Common myeloid progenitor, CD34-positive (primary cell): ENCODE measurements at regions not wholly inside any gene's neighbourhood (a gene's known extent, or its start where the extent isn't known, plus 50 kb on each side); places are given as distances from the start of the nearest gene placed in this dataset.

Source experiments
- CTCF ChIA-PET: fragments of 350-600 bp; sonication (Branson Sonifier 250); formaldehyde crosslinking; loops from one replicate; lab custom pipeline; 2021; ENCODE audit warnings: antibody characterized with exemption; lab: Charles Lee
- POLR2A ChIA-PET: fragments of 350-600 bp; sonication (Branson Sonifier 250); formaldehyde crosslinking; loops from one replicate; lab custom pipeline; 2021; ENCODE audit warnings: antibody characterized with exemption; lab: Charles Lee
- DNase-seq, 3 donors: peaks; one replicate each; pipeline versions ENCODE4 v3.0.0 to v3.0.0-alpha.2; 2013
- H3K27ac ChIP-seq, 2 experiments: 1 replicate in 1 of 2; 2 replicates in 1 of 2; pipeline ENCODE4 v1.7.0; 2013; ENCODE audit warnings: inconsistent platforms in 2 of 2, low read length in 2 of 2, mild to moderate bottlenecking in 2 of 2, low read depth in 1 of 2, moderate library complexity in 1 of 2; ENCODE audit not compliant: severe bottlenecking in 2 of 2, insufficient read depth in 1 of 2, poor library complexity in 1 of 2
- H3K27me3 ChIP-seq, 5 experiments: replicated peaks in 2 of 5; 1 replicate in 3 of 5; 2 replicates in 2 of 5; pipeline versions ENCODE4 v1.6.1 to v1.7.0; 2013; ENCODE audit warnings: low read length in 4 of 5, mild to moderate bottlenecking in 2 of 5, moderate library complexity in 2 of 5, inconsistent platforms in 1 of 5; ENCODE audit not compliant: insufficient read depth in 5 of 5, control insufficient read depth in 4 of 5
- H3K36me3 ChIP-seq, 4 experiments: 1 replicate in 2 of 4; 2 replicates in 2 of 4; pipeline versions ENCODE4 v1.6.1 to v1.7.0; 2013; ENCODE audit warnings: low read length in 3 of 4, control low read depth in 1 of 4, mild to moderate bottlenecking in 1 of 4; ENCODE audit not compliant: control insufficient read depth in 4 of 4, insufficient read depth in 4 of 4
- H3K4me1 ChIP-seq, 4 experiments: 1 replicate in 3 of 4; 2 replicates in 1 of 4; pipeline versions ENCODE4 v1.6.1 to v1.7.1; 2013; ENCODE audit warnings: low read length in 3 of 4, mild to moderate bottlenecking in 3 of 4, control low read depth in 1 of 4, inconsistent platforms in 1 of 4, moderate library complexity in 1 of 4; ENCODE audit not compliant: control insufficient read depth in 4 of 4, insufficient read depth in 4 of 4; ENCODE audit errors: control extremely low read depth in 1 of 4
- H3K4me3 ChIP-seq, 7 experiments: 1 replicate in 4 of 7; 2 replicates in 3 of 7; pipeline versions ENCODE4 v1.5.1 to v1.7.0; 2013; ENCODE audit warnings: mild to moderate bottlenecking in 7 of 7, low read length in 6 of 7, moderate library complexity in 6 of 7, inconsistent platforms in 2 of 7, low read depth in 2 of 7, control low read depth in 1 of 7; ENCODE audit not compliant: insufficient read depth in 4 of 7, control insufficient read depth in 1 of 7; ENCODE audit errors: extremely low read depth in 1 of 7
- H3K9me3 ChIP-seq, 5 experiments: 1 replicate in 4 of 5; 2 replicates in 1 of 5; pipeline versions ENCODE4 v1.6.1 to v1.7.1; 2013; ENCODE audit warnings: low read length in 4 of 5, mild to moderate bottlenecking in 2 of 5, inconsistent platforms in 1 of 5, low read depth in 1 of 5, moderate library complexity in 1 of 5; ENCODE audit not compliant: control insufficient read depth in 4 of 5, insufficient read depth in 2 of 5; ENCODE audit errors: control extremely low read depth in 1 of 5
- WGBS: methylation state at CpG from one replicate; pipeline ENCODE4 v1.1.5; 2013; ENCODE audit not compliant: insufficient coverage; 5-methylcytosine and 5-hydroxymethylcytosine counted together

DNA sequence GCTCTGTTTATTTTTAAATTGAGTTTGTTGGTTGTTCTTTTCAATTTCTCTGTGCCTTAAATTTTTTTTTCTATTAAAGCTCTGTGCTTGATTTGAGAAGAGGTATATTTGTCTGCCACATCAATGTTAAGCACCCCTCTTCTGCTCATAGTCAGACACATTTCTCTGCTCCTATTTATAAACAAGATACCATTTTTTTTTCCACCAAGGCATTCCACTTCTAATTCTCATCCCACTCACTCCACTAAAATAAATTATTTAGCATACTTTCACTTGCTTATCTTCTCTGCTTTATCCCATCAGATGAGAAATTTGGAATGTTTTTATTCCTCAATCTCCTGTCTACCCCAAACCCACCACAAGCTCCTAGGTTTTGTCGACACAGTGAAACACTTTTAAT lies 127.0 kb upstream of the PDE5A start:
- Histone ChIP-seq H3K36me3 (no peaks in the 10 kb centered on the region), H3K4me1 (no peaks in the 10 kb centered on the region), H3K9me3 (no peaks in the 10 kb centered on the region), H3K27ac (no peak overlapping the region), H3K27me3 (no peaks in the 10 kb centered on the region), H3K4me3 (no peak overlapping the region)
- POLR2A ChIA-PET: no interaction called here
- CTCF ChIA-PET: no interaction called here
- DNase-seq: no peak
- WGBS: 100% methylated on average over 1 of the region's 1 CpG

DNA sequence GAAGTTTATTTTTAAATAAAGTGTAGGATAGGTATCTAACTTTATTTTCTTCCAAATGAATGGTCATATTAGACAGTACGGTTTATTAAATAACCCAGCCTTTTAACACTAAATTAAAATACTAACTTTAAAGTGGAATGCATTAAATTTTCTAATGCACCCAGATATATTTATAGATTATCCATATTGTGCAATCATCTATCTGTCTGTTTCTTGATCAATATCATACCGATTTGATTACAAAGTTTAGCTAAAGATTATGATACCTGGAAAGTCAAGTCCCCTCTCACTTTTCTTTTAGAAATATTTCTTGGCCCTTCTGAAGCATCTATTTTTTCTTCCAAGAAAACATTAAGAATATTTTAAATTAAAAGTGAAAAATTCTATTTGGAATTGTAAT lies 124.3 kb upstream of the PDE5A start:
- no CpG with 5 or more reads among the region's 2 CpGs for WGBS
- Histone ChIP-seq H3K4me3 (no peak overlapping the region), H3K27ac (no peak overlapping the region), H3K36me3 (no peaks in the 10 kb centered on the region), H3K9me3 (no peaks in the 10 kb centered on the region), H3K4me1 (no peaks in the 10 kb centered on the region), H3K27me3 (no peaks in the 10 kb centered on the region)
- CTCF ChIA-PET: no interaction called here
- POLR2A ChIA-PET: no interaction called here
- DNase-seq: no peak

DNA sequence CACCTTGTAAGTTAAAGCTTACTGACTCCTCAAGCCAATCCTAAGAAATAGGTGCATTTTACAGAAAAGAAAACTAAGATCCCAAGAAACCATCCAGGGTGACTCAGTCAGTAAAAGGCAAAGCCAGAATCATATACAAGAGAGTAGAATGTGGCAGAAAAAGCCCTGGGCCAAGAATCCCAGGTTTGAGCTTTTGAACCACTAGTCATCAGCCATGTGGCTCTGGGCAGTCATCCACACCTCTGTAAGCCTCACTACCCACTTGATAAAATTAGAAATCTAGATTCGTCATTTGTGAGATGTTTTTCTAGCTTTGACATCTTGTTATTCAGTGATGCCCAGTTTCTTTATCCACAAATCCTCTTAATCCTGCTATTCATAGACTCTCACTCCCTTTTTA lies 122.2 kb upstream of the PDE5A start:
- no peaks in the 10 kb centered on the region for H3K4me1 ChIP-seq
- WGBS: no CpG with 5 or more reads among the region's 1 CpG
- no peak for DNase-seq
- ChIA-PET CTCF (interaction anchor here (1.7 kb wide), 1 partner anchor 9 kb away, joined by 7 read pairs; no protein-coding TSS in a partner anchor), POLR2A (no interaction called here)
- no peaks in the 10 kb centered on the region for H3K9me3 ChIP-seq
- no peaks in the 10 kb centered on the region for H3K36me3 ChIP-seq
- H3K27me3 ChIP-seq: no peaks in the 10 kb centered on the region
- no peak overlapping the region for H3K4me3 ChIP-seq
- no peak overlapping the region for H3K27ac ChIP-seq

DNA sequence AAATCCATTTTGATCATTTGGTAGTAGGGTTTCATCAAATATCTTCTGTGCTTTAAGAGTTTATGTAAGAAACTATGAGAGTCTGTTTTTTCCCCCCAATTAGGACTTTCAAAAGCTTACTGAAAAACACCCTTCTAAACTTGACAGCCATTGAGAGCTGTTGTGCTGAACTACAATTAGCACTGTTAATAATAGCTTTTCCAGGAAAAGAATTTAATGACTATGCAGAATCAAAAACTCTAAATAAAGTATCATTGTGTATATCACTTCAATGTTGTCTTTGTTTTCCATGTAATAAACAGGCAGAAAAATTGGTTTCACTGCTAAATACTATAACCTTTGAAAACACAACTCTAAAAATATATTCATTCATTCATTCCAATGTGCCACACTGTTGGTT lies 121.4 kb upstream of the PDE5A start:
- ChIA-PET POLR2A (no interaction called here), CTCF (no interaction called here)
- Histone ChIP-seq H3K36me3 (no peaks in the 10 kb centered on the region), H3K9me3 (no peaks in the 10 kb centered on the region), H3K27ac (no peak overlapping the region), H3K27me3 (no peaks in the 10 kb centered on the region), H3K4me1 (no peaks in the 10 kb centered on the region), H3K4me3 (no peak overlapping the region)
- DNase-seq: no peak

DNA sequence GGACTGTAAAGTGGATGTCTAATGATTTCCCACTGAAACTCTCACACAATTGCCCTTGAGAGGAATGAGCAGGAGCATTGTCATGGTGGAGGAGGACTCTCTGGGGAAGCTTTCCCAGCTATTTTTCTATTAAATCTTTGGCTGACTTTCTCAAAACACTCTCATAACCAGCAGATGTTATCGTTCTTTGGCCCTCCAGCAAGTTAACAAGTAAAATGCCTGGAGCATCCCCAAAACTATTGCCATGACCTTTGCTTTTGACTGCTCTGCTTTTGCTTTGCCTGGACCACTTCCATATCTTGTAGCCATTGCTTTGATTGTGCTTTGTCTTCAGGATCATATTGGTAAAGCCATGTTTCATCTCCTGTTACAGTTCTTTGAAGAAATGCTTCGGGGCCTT lies 120.2 kb upstream of the PDE5A start:
- WGBS: 90% methylated on average over 2 of the region's 2 CpGs
- Histone ChIP-seq H3K27ac (no peak overlapping the region), H3K9me3 (no peaks in the 10 kb centered on the region), H3K27me3 (no peaks in the 10 kb centered on the region), H3K4me3 (no peak overlapping the region), H3K36me3 (no peaks in the 10 kb centered on the region), H3K4me1 (no peaks in the 10 kb centered on the region)
- CTCF ChIA-PET: no interaction called here
- POLR2A ChIA-PET: no interaction called here
- no peak for DNase-seq

DNA sequence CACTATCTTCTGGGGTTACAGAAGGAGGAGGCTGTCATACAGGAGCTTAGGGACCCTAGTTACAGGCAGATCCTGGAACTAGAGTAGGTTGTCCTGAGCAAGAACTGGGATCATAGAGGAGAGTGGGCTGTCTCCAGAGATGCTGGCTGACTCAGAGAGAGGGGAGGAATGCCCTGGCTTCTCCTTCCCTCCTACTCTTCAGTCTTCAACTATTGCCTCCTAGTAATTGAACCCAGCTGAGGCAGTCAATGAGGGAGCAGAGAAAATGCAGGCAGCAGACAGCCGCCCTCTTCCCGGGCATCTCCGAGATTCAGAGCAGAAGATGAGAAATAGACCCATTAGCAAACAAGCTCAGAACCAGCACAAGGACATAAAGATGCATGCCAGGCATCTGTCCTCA lies 118.3 kb upstream of the PDE5A start:
- H3K9me3 ChIP-seq: no peaks in the 10 kb centered on the region
- H3K27me3 ChIP-seq: peaks cover 0 to under 1% (median 0%) of the 10 kb centered on the region in 5 experiments
- H3K36me3 ChIP-seq: no peaks in the 10 kb centered on the region
- DNase-seq: no peak
- H3K4me3 ChIP-seq: no peak overlapping the region
- ChIA-PET CTCF (no interaction called here), POLR2A (no interaction called here)
- no peaks in the 10 kb centered on the region for H3K4me1 ChIP-seq
- 100% methylated on average over 3 of the region's 3 CpGs for WGBS
- H3K27ac ChIP-seq: no peak overlapping the region

DNA sequence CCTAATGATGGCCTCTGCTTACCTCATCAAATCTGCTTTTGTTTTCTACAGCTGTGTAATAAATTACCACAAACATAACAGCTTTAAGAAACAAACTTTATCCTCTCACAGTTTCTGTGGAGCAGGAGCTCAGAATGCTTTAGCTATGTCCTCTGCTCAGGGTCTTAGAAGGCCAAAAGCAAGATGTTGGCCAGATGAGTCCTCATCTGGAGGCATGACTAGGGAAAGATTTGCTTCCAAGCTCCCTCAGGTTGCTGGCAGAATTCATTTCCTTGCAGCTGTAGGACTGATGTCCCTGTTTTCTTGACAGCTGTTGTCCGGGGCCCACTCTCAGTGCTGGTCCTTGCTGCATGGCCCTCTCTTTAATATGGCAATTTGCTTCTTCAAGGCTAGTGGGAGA lies 116.7 kb upstream of the PDE5A start:
- H3K9me3 ChIP-seq: no peaks in the 10 kb centered on the region
- H3K27me3 ChIP-seq: peaks cover 0 to 3% (median 0%) of the 10 kb centered on the region in 5 experiments
- CTCF ChIA-PET: no interaction called here
- 100% methylated on average over 1 of the region's 1 CpG for WGBS
- no peak overlapping the region for H3K4me3 ChIP-seq
- DNase-seq: no peak
- POLR2A ChIA-PET: no interaction called here
- no peaks in the 10 kb centered on the region for H3K36me3 ChIP-seq
- H3K4me1 ChIP-seq: no peaks in the 10 kb centered on the region
- H3K27ac ChIP-seq: no peak overlapping the region
